ENCODE measurements at regions not wholly inside any gene's neighbourhood (a gene's known extent, or its start where the extent isn't known, plus 50 kb on each side); places are given as distances from the start of the nearest gene placed in this dataset.

- H2AFZ ChIP-seq, result no peak overlapping the region
- WGBS (ENCODE audit: low lambda C conversion rate, missing lambda C conversion rate), result 94% methylated on average over 8 of the region's 8 CpGs
- TF ChIP-seq CTCF (IDR thresholded peaks at IDR 0.05; ENCODE audit: poor library complexity) (no peak), EZH2 (IDR thresholded peaks at IDR 0.05; ENCODE audit: borderline replicate concordance) (no peak), EZH2phosphoT487 (IDR thresholded peaks at IDR 0.05; ENCODE audit: low read depth, severe bottlenecking, unreplicated experiment) (no peak)
- no peaks in the 10 kb centered on the region for H3K9me2 ChIP-seq (replicated peaks; ENCODE audit: insufficient read depth)
- no peaks in the 10 kb centered on the region for H3K4me1 ChIP-seq (ENCODE audit: insufficient read depth)
- H4K20me1 ChIP-seq (ENCODE audit: insufficient read depth, poor library complexity, severe bottlenecking), result no peaks in the 10 kb centered on the region
- H3K79me2 ChIP-seq, result no peaks in the 10 kb centered on the region
- no peak overlapping the region for H3K4me3 ChIP-seq
- no peaks in the 10 kb centered on the region for H3K9me3 ChIP-seq (ENCODE audit: low read depth)
- no peak overlapping the region for H3K4me2 ChIP-seq
- no peaks in the 10 kb centered on the region for H3K36me3 ChIP-seq (replicated peaks; ENCODE audit: insufficient read depth, low read depth)
- H3K27me3 ChIP-seq, result no peaks in the 10 kb centered on the region
- no peak overlapping the region for H3K27ac ChIP-seq
- no peak for DNase-seq (ENCODE audit: low spot score)
These were observed 125.7 kb upstream of the CDH5 start for GRCh38 chr16:66240631-66241395.

GRCh38 chr16:66240088-66240487 lies 126.4 kb upstream of the CDH5 start:
- no peak for DNase-seq (ENCODE audit: low spot score)
- H3K9me3 ChIP-seq (ENCODE audit: low read depth), result no peaks in the 10 kb centered on the region
- 89% methylated on average over 6 of the region's 6 CpGs for WGBS (ENCODE audit: low lambda C conversion rate, missing lambda C conversion rate)

GRCh38 chr16:66238696-66239095 lies 127.8 kb upstream of the CDH5 start:
- Histone ChIP-seq H3K79me2 (no peaks in the 10 kb centered on the region), H3K4me3 (no peak overlapping the region), H3K27ac (no peak overlapping the region), H3K9me2 (replicated peaks; ENCODE audit: insufficient read depth) (no peaks in the 10 kb centered on the region), H3K4me2 (no peak overlapping the region), H3K36me3 (replicated peaks; ENCODE audit: insufficient read depth, low read depth) (no peaks in the 10 kb centered on the region), H3K9me3 (ENCODE audit: low read depth) (no peaks in the 10 kb centered on the region), H2AFZ (no peak overlapping the region), H4K20me1 (ENCODE audit: insufficient read depth, poor library complexity, severe bottlenecking) (no peaks in the 10 kb centered on the region), H3K27me3 (no peaks in the 10 kb centered on the region), H3K4me1 (ENCODE audit: insufficient read depth) (no peaks in the 10 kb centered on the region)
- DNase-seq (ENCODE audit: low spot score), result no peak
- 80% methylated on average over 1 of the region's 1 CpG for WGBS (ENCODE audit: low lambda C conversion rate, missing lambda C conversion rate)
- TF ChIP-seq CTCF (IDR thresholded peaks at IDR 0.05; ENCODE audit: poor library complexity) (no peak), EZH2phosphoT487 (IDR thresholded peaks at IDR 0.05; ENCODE audit: low read depth, severe bottlenecking, unreplicated experiment) (no peak), EZH2 (IDR thresholded peaks at IDR 0.05; ENCODE audit: borderline replicate concordance) (no peak)

More at GRCh38 chr16:66240088-66240487, 126.4 kb upstream of the CDH5 start:
- H3K79me2 ChIP-seq, result no peaks in the 10 kb centered on the region
- no peaks in the 10 kb centered on the region for H3K27me3 ChIP-seq
- H3K4me1 ChIP-seq (ENCODE audit: insufficient read depth), result no peaks in the 10 kb centered on the region
- no peak overlapping the region for H3K27ac ChIP-seq
- no peak overlapping the region for H2AFZ ChIP-seq
- H3K9me2 ChIP-seq (replicated peaks; ENCODE audit: insufficient read depth), result no peaks in the 10 kb centered on the region
- no peaks in the 10 kb centered on the region for H4K20me1 ChIP-seq (ENCODE audit: insufficient read depth, poor library complexity, severe bottlenecking)
- H3K36me3 ChIP-seq (replicated peaks; ENCODE audit: insufficient read depth, low read depth), result no peaks in the 10 kb centered on the region
- TF ChIP-seq CTCF (IDR thresholded peaks at IDR 0.05; ENCODE audit: poor library complexity) (no peak), EZH2 (IDR thresholded peaks at IDR 0.05; ENCODE audit: borderline replicate concordance) (no peak), EZH2phosphoT487 (IDR thresholded peaks at IDR 0.05; ENCODE audit: low read depth, severe bottlenecking, unreplicated experiment) (no peak)
- no peak overlapping the region for H3K4me2 ChIP-seq
- no peak overlapping the region for H3K4me3 ChIP-seq
